Keratinocyte (primary cell): ENCODE measurements at regions not wholly inside any gene's neighbourhood (a gene's known extent, or its start where the extent isn't known, plus 50 kb on each side); places are given as distances from the start of the nearest gene placed in this dataset.

ENCODE experiments used
- DNase-seq: peaks from one replicate; pipeline ENCODE4 v3.0.0-alpha.2; 2011; ENCODE audit warnings: low read depth, missing footprints, low spot score
- FAIRE-seq: peaks from 2 replicates; lab custom pipeline; 2011; peaks lifted over from hg19 to GRCh38; lab: Jason Lieb, UNC
- H2AFZ ChIP-seq: 2 replicates; pipeline ENCODE4 v1.6.0; 2012; ENCODE audit warnings: low read length, control low read depth, inconsistent platforms; ENCODE audit not compliant: control insufficient read depth
- H3K27ac ChIP-seq: 2 replicates; pipeline ENCODE4 v1.5.1; 2011; ENCODE audit warnings: low read length; ENCODE audit not compliant: control insufficient read depth, insufficient read depth
- H3K27me3 ChIP-seq: 3 replicates; pipeline ENCODE4 v1.6.0; 2011; ENCODE audit warnings: low read length; ENCODE audit not compliant: control insufficient read depth, insufficient read depth; ENCODE audit errors: extremely low read depth
- H3K36me3 ChIP-seq, 2 experiments: 2 replicates in 1 of 2; 3 replicates in 1 of 2; pipeline ENCODE4 v1.5.1; 2011; ENCODE audit warnings: low read length in 2 of 2, mild to moderate bottlenecking in 1 of 2; ENCODE audit not compliant: control insufficient read depth in 2 of 2, insufficient read depth in 2 of 2; ENCODE audit errors: extremely low read depth in 1 of 2
- H3K4me1 ChIP-seq: 3 replicates; pipeline ENCODE4 v1.5.1; 2011; ENCODE audit warnings: low read length; ENCODE audit not compliant: control insufficient read depth, insufficient read depth; ENCODE audit errors: extremely low read depth
- H3K4me2 ChIP-seq: 3 replicates; pipeline ENCODE4 v1.6.0; 2011; ENCODE audit warnings: low read depth, low read length; ENCODE audit not compliant: control insufficient read depth, insufficient read depth; ENCODE audit errors: extremely low read depth
- H3K4me3 ChIP-seq, 3 experiments: fragments of 200-600 bp in 1 of 3; sonication (generic) in 1 of 3; 2 replicates in 2 of 3; 3 replicates in 1 of 3; pipeline ENCODE4 v1.5.1; 2011 to 2016; ENCODE audit warnings: low read length in 3 of 3, mild to moderate bottlenecking in 3 of 3, control low read depth in 2 of 3, inconsistent platforms in 1 of 3, low read depth in 1 of 3, mixed read lengths in 1 of 3, mixed run types in 1 of 3, moderate library complexity in 1 of 3; ENCODE audit not compliant: control insufficient read depth in 2 of 3, insufficient read depth in 2 of 3; ENCODE audit errors: extremely low read depth in 1 of 3
- H3K79me2 ChIP-seq: 2 replicates; pipeline ENCODE4 v1.6.0; 2012; ENCODE audit warnings: low read length; ENCODE audit not compliant: control insufficient read depth, insufficient read depth
- H3K9ac ChIP-seq: 3 replicates; pipeline ENCODE4 v1.6.0; 2011; ENCODE audit warnings: low read length; ENCODE audit not compliant: control insufficient read depth, insufficient read depth; ENCODE audit errors: extremely low read depth
- H3K9me1 ChIP-seq: 3 replicates; pipeline ENCODE4 v1.6.0; 2011; ENCODE audit warnings: low read length; ENCODE audit not compliant: control insufficient read depth, insufficient read depth; ENCODE audit errors: extremely low read depth
- H3K9me3 ChIP-seq: 2 replicates; pipeline ENCODE4 v1.5.1; 2012; ENCODE audit warnings: low read depth, low read length; ENCODE audit not compliant: control insufficient read depth
- H4K20me1 ChIP-seq: 3 replicates; pipeline ENCODE4 v1.6.0; 2011; ENCODE audit warnings: low read length; ENCODE audit not compliant: control insufficient read depth, insufficient read depth; ENCODE audit errors: extremely low read depth
- CTCF ChIP-seq, 3 experiments: IDR thresholded peaks in 1 of 3; conservative IDR thresholded peaks in 1 of 3; optimal IDR thresholded peaks in 1 of 3; 2 replicates in 2 of 3; 3 replicates in 1 of 3; pipeline versions ENCODE3 to v1.5.1; 2011; ENCODE audit warnings: low read length in 3 of 3, mild to moderate bottlenecking in 3 of 3, moderate library complexity in 2 of 3, control low read depth in 1 of 3, inconsistent platforms in 1 of 3; ENCODE audit not compliant: insufficient read depth in 2 of 3; ENCODE audit errors: extremely low read depth in 1 of 3
- EZH2 ChIP-seq: IDR thresholded peaks from one replicate; pipeline ENCODE4 v1.6.1; 2012; ENCODE audit warnings: inconsistent platforms, mild to moderate bottlenecking, low read length, moderate library complexity
- dilution Hi-C: fragments of 300-500 bp; cut with MboI; formaldehyde crosslinking; loops from one replicate; pipeline ENCODE4 v1.7.0; 2020; ENCODE audit warnings: low sequenced_read_pairs; ENCODE audit not compliant: extremely low pct_ligation_motif_present

- no peak overlapping the region for H3K9ac ChIP-seq
- H3K27ac ChIP-seq: no peak overlapping the region
- H3K79me2 ChIP-seq: no peaks in the 10 kb centered on the region
- no peaks in the 10 kb centered on the region for H3K9me3 ChIP-seq
- no peaks in the 10 kb centered on the region for H3K9me1 ChIP-seq
- FAIRE-seq (no peak), DNase-seq (no peak)
- H3K36me3 ChIP-seq: no peaks in the 10 kb centered on the region
- dilution Hi-C loops: no loop called here
- no peaks in the 10 kb centered on the region for H3K4me1 ChIP-seq
- no peak overlapping the region for H3K4me3 ChIP-seq
- H3K27me3 ChIP-seq: no peaks in the 10 kb centered on the region
- no peaks in the 10 kb centered on the region for H4K20me1 ChIP-seq
- H2AFZ ChIP-seq: no peak overlapping the region
- no peak for TF ChIP-seq CTCF (optimal IDR thresholded peaks at IDR 0.05 in 1 of 3, IDR thresholded peaks at IDR 0.05 in 1 of 3, conservative IDR thresholded peaks at IDR 0.05 in 1 of 3; ENCODE audit: extremely low read depth in 1 of 3, insufficient read depth in 2 of 3, low read length in 3 of 3)
- no peak overlapping the region for H3K4me2 ChIP-seq
Measured at GRCh38 chr2:7567646-7568045, 650.4 kb downstream of the RNF144A start.

- H3K9me3 ChIP-seq: no peaks in the 10 kb centered on the region
- H3K9ac ChIP-seq: no peak overlapping the region
- DNase-seq: no peak
- no peak overlapping the region for H3K27ac ChIP-seq
- H3K4me3 ChIP-seq: no peak overlapping the region
- H3K4me2 ChIP-seq: no peak overlapping the region
- H3K79me2 ChIP-seq: no peaks in the 10 kb centered on the region
- H3K9me1 ChIP-seq: no peaks in the 10 kb centered on the region
- no peaks in the 10 kb centered on the region for H3K4me1 ChIP-seq
- H3K27me3 ChIP-seq: no peaks in the 10 kb centered on the region
- TF ChIP-seq EZH2 (no peak), CTCF (optimal IDR thresholded peaks at IDR 0.05 in 1 of 3, IDR thresholded peaks at IDR 0.05 in 1 of 3, conservative IDR thresholded peaks at IDR 0.05 in 1 of 3; ENCODE audit: extremely low read depth in 1 of 3, insufficient read depth in 2 of 3, low read length in 3 of 3) (no peak)
- no peaks in the 10 kb centered on the region for H4K20me1 ChIP-seq
- dilution Hi-C loops: no loop called here
- no peaks in the 10 kb centered on the region for H3K36me3 ChIP-seq
- no peak overlapping the region for H2AFZ ChIP-seq
- no peak for FAIRE-seq
Measured at GRCh38 chr2:7570247-7570646, 653.0 kb downstream of the RNF144A start.
